Neural crest cell (in vitro differentiated cells): ENCODE measurements at regions not wholly inside any gene's neighbourhood (a gene's known extent, or its start where the extent isn't known, plus 50 kb on each side); places are given as distances from the start of the nearest gene placed in this dataset.

Experiments used
- DNase-seq: peaks from one replicate; pipeline ENCODE4 v3.0.0; 2021; ENCODE audit warnings: low read depth, mixed read lengths, low spot score
- H3K27ac Mint-ChIP-seq: one replicate; pipeline ENCODE4 v1.8.0; 2021; ENCODE audit warnings: mild to moderate bottlenecking, mixed read lengths; ENCODE audit not compliant: unreplicated experiment
- H3K27me3 Mint-ChIP-seq: 2 replicates; pipeline ENCODE4 v1.8.0; 2021; ENCODE audit warnings: low read depth, mild to moderate bottlenecking, mixed read lengths
- H3K36me3 Mint-ChIP-seq: 2 replicates; pipeline ENCODE4 v1.8.0; 2021; ENCODE audit warnings: low read depth, mild to moderate bottlenecking, mixed read lengths
- H3K4me1 Mint-ChIP-seq: 2 replicates; pipeline ENCODE4 v1.8.0; 2021; ENCODE audit warnings: mixed read lengths
- H3K4me3 Mint-ChIP-seq: one replicate; pipeline ENCODE4 v1.8.0; 2021; ENCODE audit warnings: mild to moderate bottlenecking, mixed read lengths
- H3K9me3 Mint-ChIP-seq: 2 replicates; pipeline ENCODE4 v1.8.0; 2021; ENCODE audit warnings: mixed read lengths
- CTCF ChIP-seq: fragments of 200-600 bp; sonication (generic); conservative IDR thresholded peaks from 2 replicates; pipeline ENCODE4 v1.5.0; 2021; ENCODE audit warnings: antibody characterized with exemption, mild to moderate bottlenecking

GRCh38 chr4:37146260-37146659 is 98.3 kb upstream of the NWD2 start:
- no peak for DNase-seq
- TF ChIP-seq CTCF = no peak
- Mint-ChIP-seq H3K9me3 (peaks cover 5% of the 10 kb centered on the region), H3K27ac (no peak overlapping the region), H3K36me3 (no peaks in the 10 kb centered on the region), H3K4me1 (no peaks in the 10 kb centered on the region), H3K27me3 (no peaks in the 10 kb centered on the region), H3K4me3 (no peak overlapping the region)

- no peaks in the 10 kb centered on the region for H3K27me3 Mint-ChIP-seq
- no peak for DNase-seq
- no peaks in the 10 kb centered on the region for H3K36me3 Mint-ChIP-seq
- H3K4me1 Mint-ChIP-seq = no peaks in the 10 kb centered on the region
- H3K27ac Mint-ChIP-seq = no peak overlapping the region
- no peaks in the 10 kb centered on the region for H3K9me3 Mint-ChIP-seq
- no peak overlapping the region for H3K4me3 Mint-ChIP-seq
- no peak for TF ChIP-seq CTCF
Measured at GRCh38 chr4:37157476-37158167, 86.9 kb upstream of the NWD2 start.

- no peak overlapping the region for H3K27ac Mint-ChIP-seq
- no peaks in the 10 kb centered on the region for H3K27me3 Mint-ChIP-seq
- no peaks in the 10 kb centered on the region for H3K9me3 Mint-ChIP-seq
- H3K4me1 Mint-ChIP-seq = no peaks in the 10 kb centered on the region
- no peaks in the 10 kb centered on the region for H3K36me3 Mint-ChIP-seq
- H3K4me3 Mint-ChIP-seq = no peak overlapping the region
- TF ChIP-seq CTCF = no peak
- no peak for DNase-seq
Measured at GRCh38 chr4:37160653-37161052, 83.9 kb upstream of the NWD2 start.

GRCh38 chr4:37165844-37166243 is 78.7 kb upstream of the NWD2 start:
- TF ChIP-seq CTCF = no peak
- H3K9me3 Mint-ChIP-seq = no peaks in the 10 kb centered on the region
- no peak overlapping the region for H3K27ac Mint-ChIP-seq
- DNase-seq = no peak
- H3K4me1 Mint-ChIP-seq = no peaks in the 10 kb centered on the region
- H3K27me3 Mint-ChIP-seq = no peaks in the 10 kb centered on the region
- H3K4me3 Mint-ChIP-seq = no peak overlapping the region
- H3K36me3 Mint-ChIP-seq = no peaks in the 10 kb centered on the region

GRCh38 chr4:37169956-37170355 is 74.6 kb upstream of the NWD2 start:
- Mint-ChIP-seq H3K27me3 (no peaks in the 10 kb centered on the region), H3K27ac (no peak overlapping the region), H3K9me3 (peaks cover 3% of the 10 kb centered on the region), H3K4me1 (no peaks in the 10 kb centered on the region), H3K4me3 (no peak overlapping the region), H3K36me3 (no peaks in the 10 kb centered on the region)
- no peak for TF ChIP-seq CTCF
- DNase-seq = no peak

GRCh38 chr4:37188100-37188499 is 56.4 kb upstream of the NWD2 start:
- Mint-ChIP-seq H3K36me3 (no peaks in the 10 kb centered on the region), H3K4me1 (no peaks in the 10 kb centered on the region), H3K27ac (no peak overlapping the region), H3K27me3 (no peaks in the 10 kb centered on the region), H3K9me3 (peaks cover 2% of the 10 kb centered on the region), H3K4me3 (no peak overlapping the region)
- peak; percentile 37 for TF ChIP-seq CTCF
- no peak for DNase-seq
